GM12878 (cell line): ENCODE measurements at regions not wholly inside any gene's neighbourhood (a gene's known extent, or its start where the extent isn't known, plus 50 kb on each side); places are given as distances from the start of the nearest gene placed in this dataset.

Source experiments
- ATAC-seq: fragments of 200-7000 bp; cut with Tn5 transposase; 3 replicates; pipeline ENCODE4 v1.9.1; 2020; ENCODE audit warnings: mild to moderate bottlenecking, moderate library complexity
- BruUV-seq: library from RNA; stranded (reverse); fragments of 400-500 nt; replicated peaks from 2 replicates; lab custom pipeline; 2021; lab: Mats Ljungman, UMichigan
- CTCF ChIA-PET: fragments of 300-600 bp; sonication (Branson Sonifier 250); formaldehyde crosslinking; extraction: SDS; loops from one replicate; lab custom pipeline; 2021; ENCODE audit warnings: inconsistent platforms; lab: Yijun Ruan, JAX
- POLR2A ChIA-PET: fragments of 350-600 bp; formaldehyde crosslinking; extraction: SDS; loops from one replicate; lab custom pipeline; 2021; ENCODE audit warnings: inconsistent platforms; lab: Charles Lee
- RAD21 ChIA-PET: fragments of 300-600 bp; sonication (Branson Sonifier 250); formaldehyde crosslinking; loops from one replicate; lab custom pipeline; 2023; ENCODE audit warnings: antibody characterized with exemption; ENCODE audit not compliant: unreplicated experiment; lab: Charles Lee
- SMC1A ChIA-PET: fragments of 300-600 bp; sonication (Branson Sonifier 250); formaldehyde crosslinking; loops from one replicate; lab custom pipeline; 2023; ENCODE audit not compliant: unreplicated experiment, uncharacterized antibody; lab: Charles Lee
- DNase-seq: peaks from one replicate; pipeline ENCODE4 v3.0.0-alpha.2; 2011; ENCODE audit warnings: low read depth, low spot score
- FAIRE-seq: peaks from 3 replicates; lab custom pipeline; 2011; peaks lifted over from hg19 to GRCh38; lab: Jason Lieb, UNC
- H2AFZ ChIP-seq: 2 replicates; pipeline ENCODE4 v1.6.0; 2011; ENCODE audit warnings: low read depth, low read length, control low read depth; ENCODE audit not compliant: control insufficient read depth
- H3K27ac ChIP-seq: 2 replicates; pipeline ENCODE4 v1.5.1; 2011; ENCODE audit warnings: control low read depth; ENCODE audit not compliant: control insufficient read depth, insufficient read depth
- H3K27me3 ChIP-seq, 2 experiments: replicated peaks in 1 of 2; 2 replicates each; pipeline versions ENCODE4 v1.6.0 to v1.6.1; 2011; ENCODE audit warnings: low read length in 1 of 2; ENCODE audit not compliant: control insufficient read depth in 2 of 2, insufficient read depth in 2 of 2
- H3K36me3 ChIP-seq, 2 experiments: 2 replicates each; pipeline ENCODE4 v1.5.1; 2011; ENCODE audit warnings: low read length in 1 of 2; ENCODE audit not compliant: control insufficient read depth in 2 of 2, insufficient read depth in 2 of 2
- H3K4me1 ChIP-seq: 2 replicates; pipeline ENCODE4 v1.6.1; 2011; ENCODE audit warnings: mild to moderate bottlenecking, low read length, moderate library complexity, mixed read lengths; ENCODE audit not compliant: control insufficient read depth, insufficient read depth
- H3K4me2 ChIP-seq: 2 replicates; pipeline ENCODE4 v1.6.0; 2011; ENCODE audit warnings: control low read depth; ENCODE audit not compliant: control insufficient read depth, insufficient read depth
- H3K4me3 ChIP-seq: fragments of 200-600 bp; sonication (generic); 2 replicates; pipeline ENCODE4 v1.5.1; 2016
- H3K79me2 ChIP-seq: 2 replicates; pipeline ENCODE4 v1.6.0; 2011; ENCODE audit warnings: low read length; ENCODE audit not compliant: control insufficient read depth, insufficient read depth
- H3K9ac ChIP-seq: 2 replicates; pipeline ENCODE4 v1.8.0; 2011; ENCODE audit warnings: low read length, control low read depth, mixed read lengths; ENCODE audit not compliant: control insufficient read depth, insufficient read depth
- H3K9me3 ChIP-seq: replicated peaks from 3 replicates; pipeline ENCODE4 v1.5.1; 2011; ENCODE audit warnings: mild to moderate bottlenecking, low read length; ENCODE audit not compliant: control insufficient read depth, insufficient read depth
- H4K20me1 ChIP-seq: 2 replicates; pipeline ENCODE4 v1.6.0; 2011; ENCODE audit not compliant: control insufficient read depth, insufficient read depth
- FOXM1 ChIP-seq: IDR thresholded peaks from 2 replicates; pipeline ENCODE4 v1.6.1; 2012; ENCODE audit warnings: low read depth, mild to moderate bottlenecking, inconsistent platforms, low read length, moderate library complexity
- IRF3 ChIP-seq: fragments of 450-650 bp; IDR thresholded peaks from 2 replicates; pipeline ENCODE4 v1.6.1; 2014; ENCODE audit warnings: mild to moderate bottlenecking
- IRF4 ChIP-seq: IDR thresholded peaks from 2 replicates; pipeline ENCODE4 v1.6.1; 2011; ENCODE audit warnings: low read depth, low read length
- KDM1A ChIP-seq: fragments of 200-600 bp; sonication (generic); IDR thresholded peaks from 2 replicates; pipeline ENCODE4 v1.6.1; 2016; ENCODE audit warnings: borderline replicate concordance
- NR2F1 ChIP-seq: fragments of 450-650 bp; conservative IDR thresholded peaks from 2 replicates; pipeline ENCODE4 v1.6.1; 2017; ENCODE audit warnings: mild to moderate bottlenecking
- PBX3 ChIP-seq: IDR thresholded peaks from 2 replicates; pipeline ENCODE4 v1.6.1; 2011; ENCODE audit warnings: mild to moderate bottlenecking, low read depth, low read length, moderate library complexity; ENCODE audit not compliant: insufficient replicate concordance
- POU2F2 ChIP-seq: IDR thresholded peaks from 3 replicates; pipeline ENCODE4 v1.6.1; 2011; ENCODE audit warnings: low read depth, mild to moderate bottlenecking, low read length, borderline replicate concordance
- SREBF1 ChIP-seq: IDR thresholded peaks from 2 replicates; pipeline ENCODE4 v1.6.1; 2012; ENCODE audit warnings: mild to moderate bottlenecking, low read length
- WGBS: methylation state at CpG from one replicate; pipeline ENCODE4 v1.1.6; 2016; ENCODE audit warnings: low lambda C conversion rate; ENCODE audit not compliant: insufficient replicate concordance, insufficient coverage; ENCODE audit errors: missing lambda C conversion rate; 5-methylcytosine and 5-hydroxymethylcytosine counted together
- in situ Hi-C: fragments of 300-500 bp; cut with MboI; formaldehyde crosslinking; loops from 9 replicates; pipeline ENCODE4 v1.14.3; 2018; ENCODE audit warnings: mixed read lengths
- intact Hi-C: fragments of 100-400 bp; cut with micrococcal nuclease; formaldehyde crosslinking; loops from one replicate; pipeline ENCODE4 v1.14.2; 2022; ENCODE audit not compliant: unreplicated experiment
- TF ChIP-seq, protein P1 (sequence below): fragments of 450-650 bp; IDR thresholded peaks from 2 replicates; pipeline ENCODE4 v1.6.1; 2017; ENCODE audit warnings: borderline replicate concordance
- TF ChIP-seq, protein P2 (sequence below): fragments of 450-650 bp; IDR thresholded peaks from 2 replicates; pipeline ENCODE4 v1.6.1; 2017; ENCODE audit warnings: mild to moderate bottlenecking, low read depth, inconsistent platforms; ENCODE audit not compliant: poor library complexity, severe bottlenecking

GRCh38 chr1:189315035-189315901 lies 1162.4 kb downstream of the BRINP3 start:
- WGBS: 11% methylated on average over 4 of the region's 4 CpGs
- in situ Hi-C loops: no loop called here
- Histone ChIP-seq H4K20me1 (no peaks in the 10 kb centered on the region), H3K4me2 (no peak overlapping the region), H3K4me1 (no peaks in the 10 kb centered on the region), H3K36me3 (no peaks in the 10 kb centered on the region), H2AFZ (no peak overlapping the region), H3K79me2 (no peaks in the 10 kb centered on the region), H3K4me3 (no peak overlapping the region), H3K27ac (no peak overlapping the region), H3K9ac (no peak overlapping the region), H3K9me3 (no peaks in the 10 kb centered on the region), H3K27me3 (no peaks in the 10 kb centered on the region)
- intact Hi-C loops: no loop called here
- ATAC-seq (no peak), DNase-seq (no peak), FAIRE-seq (no peak)
- BruUV-seq: no TSS peak
- TF ChIP-seq SREBF1 (no peak), KDM1A (no peak)
- TF ChIP-seq, protein P1, sequence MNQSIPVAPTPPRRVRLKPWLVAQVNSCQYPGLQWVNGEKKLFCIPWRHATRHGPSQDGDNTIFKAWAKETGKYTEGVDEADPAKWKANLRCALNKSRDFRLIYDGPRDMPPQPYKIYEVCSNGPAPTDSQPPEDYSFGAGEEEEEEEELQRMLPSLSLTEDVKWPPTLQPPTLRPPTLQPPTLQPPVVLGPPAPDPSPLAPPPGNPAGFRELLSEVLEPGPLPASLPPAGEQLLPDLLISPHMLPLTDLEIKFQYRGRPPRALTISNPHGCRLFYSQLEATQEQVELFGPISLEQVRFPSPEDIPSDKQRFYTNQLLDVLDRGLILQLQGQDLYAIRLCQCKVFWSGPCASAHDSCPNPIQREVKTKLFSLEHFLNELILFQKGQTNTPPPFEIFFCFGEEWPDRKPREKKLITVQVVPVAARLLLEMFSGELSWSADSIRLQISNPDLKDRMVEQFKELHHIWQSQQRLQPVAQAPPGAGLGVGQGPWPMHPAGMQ: no peak
- SMC1A ChIA-PET: interaction anchor here (1.0 kb wide), 2 partner anchors 9 kb away, joined by 3 read pairs; no protein-coding TSS in a partner anchor
- RAD21 ChIA-PET: no interaction called here
- CTCF ChIA-PET: no interaction called here
- POLR2A ChIA-PET: no interaction called here

GRCh38 chr1:189323091-189323490 lies 1154.6 kb downstream of the BRINP3 start:
- ATAC-seq (no peak), DNase-seq (no peak), FAIRE-seq (no peak)
- WGBS: 44% methylated on average over 3 of the region's 3 CpGs
- H3K4me2 ChIP-seq: no peak overlapping the region
- no peaks in the 10 kb centered on the region for H3K79me2 ChIP-seq
- BruUV-seq: no TSS peak
- no peaks in the 10 kb centered on the region for H3K4me1 ChIP-seq
- SMC1A ChIA-PET: no interaction called here
- RAD21 ChIA-PET: no interaction called here
- intact Hi-C loops (no loop called here), in situ Hi-C loops (no loop called here)
- no peak overlapping the region for H3K27ac ChIP-seq
- no peaks in the 10 kb centered on the region for H3K9me3 ChIP-seq
- POLR2A ChIA-PET: no interaction called here
- H4K20me1 ChIP-seq: no peaks in the 10 kb centered on the region
- H3K36me3 ChIP-seq: no peaks in the 10 kb centered on the region
- no peaks in the 10 kb centered on the region for H3K27me3 ChIP-seq
- H3K9ac ChIP-seq: no peak overlapping the region
- H2AFZ ChIP-seq: no peak overlapping the region
- H3K4me3 ChIP-seq: no peak overlapping the region
- CTCF ChIA-PET: no interaction called here
- TF ChIP-seq POU2F2 (no peak), FOXM1 (no peak), IRF4 (no peak), IRF3 (no peak), PBX3 (no peak), NR2F1 (no peak)
- TF ChIP-seq, protein P2, sequence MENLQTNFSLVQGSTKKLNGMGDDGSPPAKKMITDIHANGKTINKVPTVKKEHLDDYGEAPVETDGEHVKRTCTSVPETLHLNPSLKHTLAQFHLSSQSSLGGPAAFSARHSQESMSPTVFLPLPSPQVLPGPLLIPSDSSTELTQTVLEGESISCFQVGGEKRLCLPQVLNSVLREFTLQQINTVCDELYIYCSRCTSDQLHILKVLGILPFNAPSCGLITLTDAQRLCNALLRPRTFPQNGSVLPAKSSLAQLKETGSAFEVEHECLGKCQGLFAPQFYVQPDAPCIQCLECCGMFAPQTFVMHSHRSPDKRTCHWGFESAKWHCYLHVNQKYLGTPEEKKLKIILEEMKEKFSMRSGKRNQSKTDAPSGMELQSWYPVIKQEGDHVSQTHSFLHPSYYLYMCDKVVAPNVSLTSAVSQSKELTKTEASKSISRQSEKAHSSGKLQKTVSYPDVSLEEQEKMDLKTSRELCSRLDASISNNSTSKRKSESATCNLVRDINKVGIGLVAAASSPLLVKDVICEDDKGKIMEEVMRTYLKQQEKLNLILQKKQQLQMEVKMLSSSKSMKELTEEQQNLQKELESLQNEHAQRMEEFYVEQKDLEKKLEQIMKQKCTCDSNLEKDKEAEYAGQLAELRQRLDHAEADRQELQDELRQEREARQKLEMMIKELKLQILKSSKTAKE: no peak
